ENCODE measurements at regions not wholly inside any gene's neighbourhood (a gene's known extent, or its start where the extent isn't known, plus 50 kb on each side); places are given as distances from the start of the nearest gene placed in this dataset.

- Histone ChIP-seq H3K4me1 (ENCODE audit: control insufficient read depth, insufficient read depth, low read length) (no peaks in the 10 kb centered on the region), H3K9ac (ENCODE audit: extremely low read depth, low read length, poor library complexity, severe bottlenecking) (no peak overlapping the region), H3K27ac (ENCODE audit: low read depth, low read length) (no peak overlapping the region), H3K27me3 (ENCODE audit: control insufficient read depth, insufficient read depth, low read length, poor library complexity, severe bottlenecking) (no peaks in the 10 kb centered on the region), H3K9me3 (ENCODE audit: control insufficient read depth, low read length) (peaks cover 8% of the 10 kb centered on the region), H3K4me3 (ENCODE audit: low read length) (no peak overlapping the region), H3K36me3 (ENCODE audit: control insufficient read depth, insufficient read depth, low read length) (no peaks in the 10 kb centered on the region)
- WGBS, 2 experiments (ENCODE audit: insufficient coverage in 1 of 2, insufficient read length in 1 of 2), result 84 to 90% methylated on average over 6 to 8 of the region's 8 CpGs
- no peak for TF ChIP-seq CTCF (conservative IDR thresholded peaks at IDR 0.05)
- Mint-ChIP-seq H3K27ac (no peak overlapping the region), H3K9me3 (peaks cover 20% of the 10 kb centered on the region), H3K4me1 (peaks cover 14% of the 10 kb centered on the region), H3K27me3 (ENCODE audit: insufficient read depth) (no peaks in the 10 kb centered on the region), H3K4me3 (no peak overlapping the region), H3K36me3 (ENCODE audit: low read depth) (no peaks in the 10 kb centered on the region)
- DNase-seq, result peak; percentile 53
These were observed 152.0 kb downstream of the WNT7A start for GRCh38 chr3:13727890-13728289.

GRCh38 chr3:13723676-13724207 is 156.1 kb downstream of the WNT7A start:
- Histone ChIP-seq H3K4me3 (ENCODE audit: low read length) (no peak overlapping the region), H3K4me1 (ENCODE audit: control insufficient read depth, insufficient read depth, low read length) (no peaks in the 10 kb centered on the region), H3K9me3 (ENCODE audit: control insufficient read depth, low read length) (peaks cover 17% of the 10 kb centered on the region), H3K36me3 (ENCODE audit: control insufficient read depth, insufficient read depth, low read length) (no peaks in the 10 kb centered on the region), H3K27me3 (ENCODE audit: control insufficient read depth, insufficient read depth, low read length, poor library complexity, severe bottlenecking) (no peaks in the 10 kb centered on the region), H3K9ac (ENCODE audit: extremely low read depth, low read length, poor library complexity, severe bottlenecking) (no peak overlapping the region), H3K27ac (ENCODE audit: low read depth, low read length) (no peak overlapping the region)
- H3K36me3 Mint-ChIP-seq (ENCODE audit: low read depth), result no peaks in the 10 kb centered on the region
- no peak overlapping the region for H3K27ac Mint-ChIP-seq
- H3K4me3 Mint-ChIP-seq, result no peak overlapping the region
- H3K9me3 Mint-ChIP-seq, result peaks cover 25% of the 10 kb centered on the region
- peaks cover 9% of the 10 kb centered on the region for H3K4me1 Mint-ChIP-seq
- TF ChIP-seq CTCF (conservative IDR thresholded peaks at IDR 0.05), result no peak
- H3K27me3 Mint-ChIP-seq (ENCODE audit: insufficient read depth), result no peaks in the 10 kb centered on the region
- 92 to 100% methylated on average over 2 to 4 of the region's 4 CpGs for WGBS, 2 experiments (ENCODE audit: insufficient coverage in 1 of 2, insufficient read length in 1 of 2)
- no peak for DNase-seq

GRCh38 chr3:13722178-13722577 is 157.7 kb downstream of the WNT7A start:
- Mint-ChIP-seq H3K27ac (no peak overlapping the region), H3K9me3 (peaks cover 25% of the 10 kb centered on the region), H3K36me3 (ENCODE audit: low read depth) (no peaks in the 10 kb centered on the region), H3K4me1 (peaks cover 2% of the 10 kb centered on the region), H3K4me3 (no peak overlapping the region), H3K27me3 (ENCODE audit: insufficient read depth) (no peaks in the 10 kb centered on the region)
- Histone ChIP-seq H3K27me3 (ENCODE audit: control insufficient read depth, insufficient read depth, low read length, poor library complexity, severe bottlenecking) (no peaks in the 10 kb centered on the region), H3K9me3 (ENCODE audit: control insufficient read depth, low read length) (peaks cover 17% of the 10 kb centered on the region), H3K36me3 (ENCODE audit: control insufficient read depth, insufficient read depth, low read length) (no peaks in the 10 kb centered on the region), H3K4me3 (ENCODE audit: low read length) (no peak overlapping the region), H3K27ac (ENCODE audit: low read depth, low read length) (no peak overlapping the region), H3K9ac (ENCODE audit: extremely low read depth, low read length, poor library complexity, severe bottlenecking) (no peak overlapping the region), H3K4me1 (ENCODE audit: control insufficient read depth, insufficient read depth, low read length) (no peaks in the 10 kb centered on the region)
- no peak for DNase-seq
- no peak for TF ChIP-seq CTCF (conservative IDR thresholded peaks at IDR 0.05)
